ENCODE measurements at regions not wholly inside any gene's neighbourhood (a gene's known extent, or its start where the extent isn't known, plus 50 kb on each side); places are given as distances from the start of the nearest gene placed in this dataset.

DNA sequence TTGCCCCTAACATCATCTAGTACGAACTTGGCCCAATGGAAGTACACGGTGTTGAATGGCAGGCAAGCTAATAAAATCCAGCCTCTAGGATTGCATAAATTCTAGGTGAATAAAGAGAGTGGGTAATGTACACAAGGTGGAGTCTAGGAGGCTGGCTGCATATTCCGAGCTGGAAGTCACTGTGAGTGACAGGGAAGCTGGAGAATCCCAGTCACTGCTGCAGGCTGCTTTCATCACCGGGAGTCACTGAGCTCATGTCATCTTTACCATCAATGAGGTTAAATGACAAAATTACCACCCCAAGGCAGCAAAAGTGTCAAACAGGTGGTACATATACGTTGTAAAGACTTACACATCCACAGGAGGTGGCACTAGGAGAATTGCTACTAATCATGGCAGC lies 91.3 kb upstream of the HMHB1 start:
- Histone ChIP-seq H2BK15ac (ENCODE audit: low read length) (no peak overlapping the region), H4K5ac (ENCODE audit: insufficient read length, low read depth, low read length) (no peak overlapping the region), H3K4me2 (ENCODE audit: insufficient read depth in 1 of 2, low read depth in 2 of 2, low read length in 2 of 2) (no peak overlapping the region), H3K18ac (ENCODE audit: extremely low read depth, low read length) (no peak overlapping the region), H3K27ac (ENCODE audit: low read depth, low read length) (no peak overlapping the region), H2BK12ac (ENCODE audit: low read depth, low read length) (no peak overlapping the region), H3K79me1 (ENCODE audit: low read depth, low read length) (no peaks in the 10 kb centered on the region), H2AFZ (ENCODE audit: low read length) (no peak overlapping the region), H3K9me3 (ENCODE audit: insufficient read depth in 2 of 2, low read depth in 1 of 2, low read length in 1 of 2) (no peaks in the 10 kb centered on the region; a peak in 1 of 4 replicates), H2BK5ac (ENCODE audit: low read depth, low read length) (no peak overlapping the region), H3K4me3 (ENCODE audit: extremely low read depth in 1 of 4, insufficient read depth in 2 of 4, low read depth in 3 of 4, low read length in 4 of 4) (no peak overlapping the region), H3K14ac (ENCODE audit: insufficient read length) (no peak overlapping the region), H3K56ac (replicated peaks; ENCODE audit: insufficient read length, low read depth, low read length) (no peak overlapping the region), H3K4me1 (replicated peaks in 1 of 4; ENCODE audit: control insufficient read depth in 3 of 4, insufficient read depth in 4 of 4, low read length in 3 of 4) (no peaks in the 10 kb centered on the region), H3K79me2 (ENCODE audit: control insufficient read depth in 1 of 2, insufficient read depth in 2 of 2, low read length in 2 of 2) (no peaks in the 10 kb centered on the region), H2BK120ac (replicated peaks; ENCODE audit: low read depth, low read length) (no peak overlapping the region), H2BK20ac (ENCODE audit: low read length) (no peak overlapping the region), H3K9ac (replicated peaks in 1 of 4; ENCODE audit: extremely low read depth in 1 of 4, low read depth in 3 of 4, low read length in 3 of 4) (no peak overlapping the region), H2AK5ac (ENCODE audit: low read depth, low read length) (no peak overlapping the region), H4K91ac (replicated peaks; ENCODE audit: insufficient read length, low read length) (no peak overlapping the region), H3K4ac (replicated peaks; ENCODE audit: insufficient read length, low read depth, low read length) (no peak overlapping the region), H4K8ac (ENCODE audit: extremely low read depth, insufficient read depth, low read length) (no peak overlapping the region), H3K23ac (ENCODE audit: insufficient read length) (no peak overlapping the region), H3K36me3 (ENCODE audit: control insufficient read depth in 2 of 4, insufficient read depth in 4 of 4, low read length in 3 of 4) (no peaks in the 10 kb centered on the region), H3K27me3 (replicated peaks in 1 of 4; ENCODE audit: control insufficient read depth in 3 of 4, extremely low read depth in 1 of 4, insufficient read depth in 3 of 4, low read length in 3 of 4) (no peaks in the 10 kb centered on the region), H3K23me2 (ENCODE audit: low read depth, low read length) (no peaks in the 10 kb centered on the region), H4K20me1 (replicated peaks in 1 of 2; ENCODE audit: control insufficient read depth in 1 of 2, insufficient read depth in 2 of 2, low read length in 2 of 2) (no peaks in the 10 kb centered on the region)
- POLR2A ChIA-PET (ENCODE audit: partially characterized antibody), result no interaction called here
- no peak for DNase-seq (ENCODE audit: low read depth in 1 of 2, low spot score in 2 of 2)
- CTCF ChIA-PET (ENCODE audit: partially characterized antibody), result interaction anchor here (0.7 to 1.1 kb wide), 3 partner anchors 9 to 1729 kb away, joined by 3 read pairs; no protein-coding TSS in a partner anchor
- WGBS, 2 experiments (ENCODE audit: extremely low coverage in 1 of 2, insufficient coverage in 1 of 2, insufficient read length in 1 of 2, insufficient replicate concordance in 2 of 2, low coverage in 1 of 2, low lambda C conversion rate in 2 of 2, missing lambda C conversion rate in 1 of 2), result 46% methylated on average over 5 of the region's 5 CpGs; no CpG with 5 or more reads in 1 of the 2 experiments
- no peak for FAIRE-seq
- no peak for TF ChIP-seq SIRT6 (IDR thresholded peaks at IDR 0.05; ENCODE audit: low read length)
- no peak for TF ChIP-seq SIN3A (conservative IDR thresholded peaks at IDR 0.05 in 1 of 2, IDR thresholded peaks at IDR 0.05 in 1 of 2; ENCODE audit: low read depth in 1 of 2, low read length in 2 of 2)
- TF ChIP-seq EGR1 (IDR thresholded peaks at IDR 0.05; ENCODE audit: borderline replicate concordance, low read depth, low read length), result no peak
- TF ChIP-seq MAFK (IDR thresholded peaks at IDR 0.05; ENCODE audit: low read depth, low read length), result no peak
- TF ChIP-seq KDM5A (IDR thresholded peaks at IDR 0.05; ENCODE audit: low read length), result no peak
- TF ChIP-seq, protein P1, sequence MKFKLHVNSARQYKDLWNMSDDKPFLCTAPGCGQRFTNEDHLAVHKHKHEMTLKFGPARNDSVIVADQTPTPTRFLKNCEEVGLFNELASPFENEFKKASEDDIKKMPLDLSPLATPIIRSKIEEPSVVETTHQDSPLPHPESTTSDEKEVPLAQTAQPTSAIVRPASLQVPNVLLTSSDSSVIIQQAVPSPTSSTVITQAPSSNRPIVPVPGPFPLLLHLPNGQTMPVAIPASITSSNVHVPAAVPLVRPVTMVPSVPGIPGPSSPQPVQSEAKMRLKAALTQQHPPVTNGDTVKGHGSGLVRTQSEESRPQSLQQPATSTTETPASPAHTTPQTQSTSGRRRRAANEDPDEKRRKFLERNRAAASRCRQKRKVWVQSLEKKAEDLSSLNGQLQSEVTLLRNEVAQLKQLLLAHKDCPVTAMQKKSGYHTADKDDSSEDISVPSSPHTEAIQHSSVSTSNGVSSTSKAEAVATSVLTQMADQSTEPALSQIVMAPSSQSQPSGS (IDR thresholded peaks at IDR 0.05; ENCODE audit: low read length), result no peak
- TF ChIP-seq, protein P2, sequence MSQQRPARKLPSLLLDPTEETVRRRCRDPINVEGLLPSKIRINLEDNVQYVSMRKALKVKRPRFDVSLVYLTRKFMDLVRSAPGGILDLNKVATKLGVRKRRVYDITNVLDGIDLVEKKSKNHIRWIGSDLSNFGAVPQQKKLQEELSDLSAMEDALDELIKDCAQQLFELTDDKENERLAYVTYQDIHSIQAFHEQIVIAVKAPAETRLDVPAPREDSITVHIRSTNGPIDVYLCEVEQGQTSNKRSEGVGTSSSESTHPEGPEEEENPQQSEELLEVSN (IDR thresholded peaks at IDR 0.05), result no peak
- no peak for TF ChIP-seq CBX5 (IDR thresholded peaks at IDR 0.05; ENCODE audit: low read depth, low read length)
- TF ChIP-seq SIX5 (IDR thresholded peaks at IDR 0.05; ENCODE audit: low read depth, low read length), result no peak
- no peak for TF ChIP-seq RNF2 (IDR thresholded peaks at IDR 0.05; ENCODE audit: borderline replicate concordance, low read depth, low read length, missing control alignments, poor library complexity, severe bottlenecking)
- TF ChIP-seq HDAC2 (IDR thresholded peaks at IDR 0.05; ENCODE audit: borderline replicate concordance in 1 of 2, low read depth in 2 of 2, low read length in 2 of 2), result no peak
